Tibial artery (tissue), 4 donors: ENCODE measurements at regions not wholly inside any gene's neighbourhood (a gene's known extent, or its start where the extent isn't known, plus 50 kb on each side); places are given as distances from the start of the nearest gene placed in this dataset.
"Not testable (repeated sequence)": the region's sequence is repeated elsewhere in the genome, so short reads cannot be mapped to it uniquely, and the experiment has no call there.

Experiments used
- DNase-seq, 2 donors: peaks; one replicate each; pipeline ENCODE4 v3.0.0-alpha.2; 2019
- H3K27ac ChIP-seq, 2 donors: fragments of 200-600 bp; sonication (generic) in 1 of 2; 1 replicate in 1 of 2; 2 replicates in 1 of 2; pipeline ENCODE4 v1.5.1; 2018 to 2019; ENCODE audit warnings: mild to moderate bottlenecking in 1 of 2
- H3K27me3 ChIP-seq, 2 donors: fragments of 200-600 bp; sonication (generic) in 1 of 2; one replicate each; pipeline versions ENCODE4 v1.5.1 to v1.6.0; 2016 to 2019
- H3K36me3 ChIP-seq, 3 donors: fragments of 200-600 bp; sonication (generic) in 2 of 3; one replicate each; pipeline ENCODE4 v1.5.1; 2016 to 2019; ENCODE audit warnings: mild to moderate bottlenecking in 2 of 3
- H3K4me1 ChIP-seq, 4 donors: fragments of 200-600 bp; sonication (generic) in 2 of 4; 1 replicate in 3 of 4; 2 replicates in 1 of 4; pipeline ENCODE4 v1.5.1; 2016 to 2019
- H3K4me3 ChIP-seq, 2 donors: fragments of 200-600 bp; sonication (generic) in 1 of 2; 1 replicate in 1 of 2; 2 replicates in 1 of 2; pipeline ENCODE4 v1.5.1; 2018 to 2019; ENCODE audit warnings: mild to moderate bottlenecking in 2 of 2
- H3K9me3 ChIP-seq, 3 donors: fragments of 200-600 bp; sonication (generic) in 1 of 3; one replicate each; pipeline ENCODE4 v1.5.1; 2016 to 2019
- intact Hi-C: fragments of 100-400 bp; cut with DNase I; formaldehyde crosslinking; loops from one replicate; pipeline ENCODE4 v1.15.0; 2023; ENCODE audit warnings: low total_unique reads
- TF ChIP-seq, protein P1 (sequence below), 2 experiments: fragments of 200-600 bp in 1 of 2; fragments of 450-650 bp in 1 of 2; IDR thresholded peaks; one replicate each; pipeline ENCODE4 v1.5.1; 2017 to 2019; ENCODE audit warnings: antibody characterized with exemption in 2 of 2, mild to moderate bottlenecking in 1 of 2, moderate library complexity in 1 of 2

DNA sequence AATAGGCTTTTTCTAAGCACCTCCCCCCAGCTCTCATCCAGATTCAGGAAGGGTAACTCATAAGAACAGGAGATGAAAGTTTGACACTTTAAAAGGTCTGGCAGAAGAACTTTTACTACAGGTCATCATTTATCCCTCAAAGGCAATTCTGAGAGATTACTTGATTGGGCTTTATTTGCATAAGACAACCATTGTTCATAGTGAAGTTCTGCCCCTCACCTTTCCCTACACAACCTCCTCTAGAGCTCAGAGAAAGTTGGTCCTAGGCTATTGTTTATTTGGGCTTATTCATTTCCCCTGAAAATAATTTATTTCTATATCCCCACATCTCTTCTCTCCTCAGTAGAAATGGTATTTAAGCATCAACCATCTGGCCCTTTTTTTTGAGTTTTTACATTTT lies 568.4 kb downstream of the ZNF608 start:
- no peaks in the 10 kb centered on the region for H3K36me3 ChIP-seq
- H3K4me1 ChIP-seq = peaks cover 0 to 10% (median 2%) of the 10 kb centered on the region in 4 donors
- no peaks in the 10 kb centered on the region for H3K27me3 ChIP-seq
- no peak for DNase-seq
- intact Hi-C loops = no loop called here
- H3K9me3 ChIP-seq = peaks cover 0 to 1% (median 0%) of the 10 kb centered on the region in 3 donors
- no peak overlapping the region for H3K27ac ChIP-seq
- TF ChIP-seq, protein P1, sequence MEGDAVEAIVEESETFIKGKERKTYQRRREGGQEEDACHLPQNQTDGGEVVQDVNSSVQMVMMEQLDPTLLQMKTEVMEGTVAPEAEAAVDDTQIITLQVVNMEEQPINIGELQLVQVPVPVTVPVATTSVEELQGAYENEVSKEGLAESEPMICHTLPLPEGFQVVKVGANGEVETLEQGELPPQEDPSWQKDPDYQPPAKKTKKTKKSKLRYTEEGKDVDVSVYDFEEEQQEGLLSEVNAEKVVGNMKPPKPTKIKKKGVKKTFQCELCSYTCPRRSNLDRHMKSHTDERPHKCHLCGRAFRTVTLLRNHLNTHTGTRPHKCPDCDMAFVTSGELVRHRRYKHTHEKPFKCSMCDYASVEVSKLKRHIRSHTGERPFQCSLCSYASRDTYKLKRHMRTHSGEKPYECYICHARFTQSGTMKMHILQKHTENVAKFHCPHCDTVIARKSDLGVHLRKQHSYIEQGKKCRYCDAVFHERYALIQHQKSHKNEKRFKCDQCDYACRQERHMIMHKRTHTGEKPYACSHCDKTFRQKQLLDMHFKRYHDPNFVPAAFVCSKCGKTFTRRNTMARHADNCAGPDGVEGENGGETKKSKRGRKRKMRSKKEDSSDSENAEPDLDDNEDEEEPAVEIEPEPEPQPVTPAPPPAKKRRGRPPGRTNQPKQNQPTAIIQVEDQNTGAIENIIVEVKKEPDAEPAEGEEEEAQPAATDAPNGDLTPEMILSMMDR (IDR thresholded peaks at IDR 0.05) = no peak
- no peak overlapping the region for H3K4me3 ChIP-seq

DNA sequence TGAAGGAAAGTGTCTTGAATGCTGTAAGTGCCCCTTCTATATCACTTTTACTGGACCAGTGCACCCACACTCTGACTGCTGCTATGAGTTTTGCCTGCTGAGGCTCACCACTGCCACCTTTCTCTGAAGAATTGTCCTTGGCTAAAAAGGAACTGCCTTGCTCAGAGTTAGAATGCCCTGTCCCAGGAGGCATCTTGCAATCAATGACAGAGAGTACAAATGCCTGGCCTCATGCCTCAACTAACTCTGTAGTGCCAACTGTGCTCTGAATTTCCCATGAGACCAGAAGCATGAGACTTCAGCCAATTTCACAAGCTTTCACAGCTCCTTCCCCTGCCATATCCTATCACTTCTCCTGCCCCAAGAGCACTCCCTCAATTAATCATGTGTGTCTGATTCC lies 569.7 kb downstream of the ZNF608 start:
- TF ChIP-seq, protein P1 (IDR thresholded peaks at IDR 0.05) = peak in 1 of 2 experiments; percentile 30
- Histone ChIP-seq H3K36me3 (no peaks in the 10 kb centered on the region), H3K4me1 (peaks cover 0 to 10% (median 2%) of the 10 kb centered on the region in 4 donors), H3K9me3 (peaks cover 0 to 9% (median 9%) of the 10 kb centered on the region in 3 donors), H3K27me3 (no peaks in the 10 kb centered on the region), H3K4me3 (no peak overlapping the region), H3K27ac (no peak overlapping the region)
- peak; percentile 38 to 75 for DNase-seq
- intact Hi-C loops = no loop called here

GRCh38 chr5:124173386-124173785 lies 573.1 kb downstream of the ZNF608 start:
- Histone ChIP-seq H3K4me3 (no peak overlapping the region), H3K27me3 (no peaks in the 10 kb centered on the region), H3K4me1 (peaks cover 0 to 10% (median 2%) of the 10 kb centered on the region in 4 donors), H3K36me3 (no peaks in the 10 kb centered on the region), H3K9me3 (peaks cover 0 to 30% (median 9%) of the 10 kb centered on the region in 3 donors), H3K27ac (no peak overlapping the region)
- no peak for DNase-seq
- intact Hi-C loops = no loop called here
- TF ChIP-seq, protein P1 (IDR thresholded peaks at IDR 0.05) = no peak

DNA sequence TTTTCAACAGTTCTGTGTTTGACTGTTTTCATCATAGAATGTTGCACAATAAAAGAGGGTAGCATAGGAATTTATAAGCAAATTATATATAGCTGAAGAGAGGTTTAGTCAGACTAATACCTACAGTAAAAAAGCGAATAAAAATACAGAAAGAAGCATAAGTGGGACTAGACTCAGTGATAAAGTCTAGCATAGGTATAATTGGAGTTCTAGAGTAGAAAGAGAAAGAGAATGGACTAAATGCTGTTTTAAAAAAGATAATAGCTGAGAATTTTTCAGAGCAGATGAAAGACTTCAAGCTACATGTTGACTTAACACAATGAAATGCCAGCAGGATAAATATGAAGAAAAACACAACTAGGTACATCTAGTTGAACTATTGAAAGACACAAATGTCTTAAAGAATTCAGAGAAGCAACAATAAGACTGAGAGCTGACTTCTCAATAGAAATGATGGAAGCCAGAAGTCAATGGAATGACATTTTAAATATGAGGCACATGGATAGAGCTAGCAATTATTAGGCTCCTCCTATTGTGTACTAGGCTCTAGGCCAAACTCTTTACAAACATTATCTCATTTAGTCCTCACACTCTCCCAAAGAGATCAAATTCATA lies 573.9 kb downstream of the ZNF608 start:
- Histone ChIP-seq H3K9me3 (peaks cover 0 to 30% (median 9%) of the 10 kb centered on the region in 3 donors), H3K36me3 (no peaks in the 10 kb centered on the region), H3K27me3 (no peaks in the 10 kb centered on the region), H3K27ac (no peak overlapping the region), H3K4me1 (peaks cover 0 to 10% (median 2%) of the 10 kb centered on the region in 4 donors), H3K4me3 (no peak overlapping the region)
- TF ChIP-seq, protein P1 (IDR thresholded peaks at IDR 0.05) = no peak
- no peak for DNase-seq
- intact Hi-C loops = no loop called here

GRCh38 chr5:124168093-124168492 lies 578.3 kb downstream of the ZNF608 start:
- H3K4me1 ChIP-seq, DNase-seq, H3K36me3 ChIP-seq, H3K27ac ChIP-seq, intact Hi-C loops, H3K27me3 ChIP-seq, H3K4me3 ChIP-seq: not testable (repeated sequence)
- H3K9me3 ChIP-seq = peaks cover 0 to 28% (median 9%) of the 10 kb centered on the region in 3 donors

GRCh38 chr5:124162767-124163532 lies 583.5 kb downstream of the ZNF608 start:
- intact Hi-C loops = no loop called here
- peak in 1 of 2 donors; percentile 32 for DNase-seq
- Histone ChIP-seq H3K9me3 (no peaks in the 10 kb centered on the region), H3K27me3 (no peaks in the 10 kb centered on the region), H3K4me3 (no peak overlapping the region), H3K4me1 (no peaks in the 10 kb centered on the region), H3K36me3 (no peaks in the 10 kb centered on the region), H3K27ac (no peak overlapping the region)
- TF ChIP-seq, protein P1 (IDR thresholded peaks at IDR 0.05) = no peak
